OCI-LY3 (cell line): ENCODE measurements at regions not wholly inside any gene's neighbourhood (a gene's known extent, or its start where the extent isn't known, plus 50 kb on each side); places are given as distances from the start of the nearest gene placed in this dataset.

Experiments used
- H2AFZ ChIP-seq: fragments of 200-600, 300-600 bp; shearing (Covaris generic); 2 replicates; pipeline ENCODE4 v1.6.0; 2014; ENCODE audit warnings: antibody characterized with exemption, low read depth, low read length
- H3K27ac ChIP-seq: fragments of 200-600, 300-600 bp; sonication (generic); 2 replicates; pipeline ENCODE4 v1.5.1; 2014; ENCODE audit warnings: mild to moderate bottlenecking, low read length, moderate library complexity, mixed read lengths
- H3K27me3 ChIP-seq: fragments of 200-600, 300-600 bp; sonication (generic); 2 replicates; pipeline ENCODE4 v1.6.1; 2014; ENCODE audit warnings: low read depth, low read length, mixed read lengths
- H3K36me3 ChIP-seq: fragments of 200-600, 300-600 bp; sonication (generic); replicated peaks from 2 replicates; pipeline ENCODE3; 2014; ENCODE audit warnings: low read depth, low read length, mixed read lengths
- H3K4me1 ChIP-seq: fragments of 300-600, 200-600 bp; sonication (generic); 2 replicates; pipeline ENCODE4 v1.6.1; 2014; ENCODE audit warnings: low read length, mixed read lengths
- H3K4me2 ChIP-seq: fragments of 200-600, 300-600 bp; sonication (generic); 2 replicates; pipeline ENCODE4 v1.6.1; 2014; ENCODE audit warnings: low read length, mixed read lengths
- H3K4me3 ChIP-seq: fragments of 300-600, 200-600 bp; sonication (generic); 2 replicates; pipeline ENCODE4 v1.5.1; 2014; ENCODE audit warnings: antibody characterized with exemption, mild to moderate bottlenecking, low read length, moderate library complexity
- H3K79me2 ChIP-seq: fragments of 300-600, 200-600 bp; shearing (Covaris generic); 2 replicates; pipeline ENCODE4 v1.6.1; 2014; ENCODE audit warnings: mild to moderate bottlenecking, low read length, mixed read lengths
- H3K9ac ChIP-seq: fragments of 300-600, 200-600 bp; shearing (Covaris generic); 2 replicates; pipeline ENCODE4 v1.6.0; 2014; ENCODE audit warnings: mild to moderate bottlenecking, low read length, moderate library complexity
- H3K9me3 ChIP-seq: fragments of 200-600, 300-600 bp; shearing (Covaris generic); 2 replicates; pipeline ENCODE4 v1.6.1; 2014; ENCODE audit warnings: low read length, mixed read lengths; ENCODE audit not compliant: insufficient read depth
- H4K20me1 ChIP-seq: fragments of 200-600, 300-600 bp; sonication (generic); 2 replicates; pipeline ENCODE4 v1.6.1; 2016; ENCODE audit warnings: low read length, mixed read lengths; ENCODE audit not compliant: insufficient read depth
- CTCF ChIP-seq: fragments of 200-600, 300-600 bp; sonication (generic); IDR thresholded peaks from 2 replicates; pipeline ENCODE4 v1.5.1; 2014; ENCODE audit warnings: antibody characterized with exemption, low read length, low read depth
- EZH2phosphoT487 ChIP-seq: fragments of 200-600 bp; shearing (Covaris generic); IDR thresholded peaks from 2 replicates; pipeline ENCODE4 v1.6.1; 2018; ENCODE audit warnings: antibody characterized with exemption, mixed run types, low read depth

- Histone ChIP-seq H2AFZ (no peak overlapping the region), H3K4me1 (no peaks in the 10 kb centered on the region), H3K9ac (no peak overlapping the region), H3K27me3 (no peaks in the 10 kb centered on the region; the same call in 1 of the 2 replicates), H4K20me1 (no peaks in the 10 kb centered on the region), H3K36me3 (no peaks in the 10 kb centered on the region), H3K4me2 (no peak overlapping the region), H3K4me3 (no peak overlapping the region), H3K9me3 (no peaks in the 10 kb centered on the region), H3K27ac (no peak overlapping the region), H3K79me2 (no peaks in the 10 kb centered on the region)
- TF ChIP-seq EZH2phosphoT487: no peak
- no peak for TF ChIP-seq CTCF
These were observed 292.1 kb downstream of the SETD4 start for GRCh38 chr21:35768187-35768586.

- TF ChIP-seq CTCF (no peak), EZH2phosphoT487 (no peak)
- H2AFZ ChIP-seq: no peak overlapping the region
- no peak overlapping the region for H3K4me3 ChIP-seq
- no peaks in the 10 kb centered on the region for H3K9me3 ChIP-seq
- H3K9ac ChIP-seq: no peak overlapping the region
- H4K20me1 ChIP-seq: no peaks in the 10 kb centered on the region
- H3K4me1 ChIP-seq: no peaks in the 10 kb centered on the region
- H3K79me2 ChIP-seq: no peaks in the 10 kb centered on the region
- H3K36me3 ChIP-seq: no peaks in the 10 kb centered on the region
- no peak overlapping the region for H3K4me2 ChIP-seq
- H3K27ac ChIP-seq: no peak overlapping the region
- H3K27me3 ChIP-seq: peaks cover 9% of the 10 kb centered on the region
These were observed 295.7 kb downstream of the SETD4 start for GRCh38 chr21:35764586-35764985.

GRCh38 chr21:35764077-35764476, 296.2 kb downstream of the SETD4 start:
- Histone ChIP-seq H3K27ac (no peak overlapping the region), H4K20me1 (no peaks in the 10 kb centered on the region), H3K4me1 (no peaks in the 10 kb centered on the region), H3K27me3 (peaks cover 9% of the 10 kb centered on the region), H3K4me3 (no peak overlapping the region), H3K4me2 (no peak overlapping the region), H2AFZ (no peak overlapping the region), H3K36me3 (no peaks in the 10 kb centered on the region), H3K9ac (no peak overlapping the region), H3K9me3 (no peaks in the 10 kb centered on the region), H3K79me2 (no peaks in the 10 kb centered on the region)
- TF ChIP-seq EZH2phosphoT487 (no peak), CTCF (no peak)

GRCh38 chr21:35754583-35754982, 305.7 kb downstream of the SETD4 start:
- Histone ChIP-seq H3K4me2 (no peak overlapping the region), H3K4me1 (no peaks in the 10 kb centered on the region), H3K27ac (no peak overlapping the region), H3K4me3 (no peak overlapping the region), H3K36me3 (no peaks in the 10 kb centered on the region), H3K9me3 (no peaks in the 10 kb centered on the region), H2AFZ (no peak overlapping the region), H3K27me3 (no peaks in the 10 kb centered on the region; the same call in 1 of the 2 replicates), H3K79me2 (no peaks in the 10 kb centered on the region), H4K20me1 (no peaks in the 10 kb centered on the region), H3K9ac (no peak overlapping the region)
- no peak for TF ChIP-seq CTCF
- no peak for TF ChIP-seq EZH2phosphoT487
